Activated CD4-positive, alpha-beta memory T cell treated with anti-CD3 and anti-CD28 coated beads, Interleukin-2, amount 10 ng/mL, durations not matched to agents 7 days and 5 days (primary cell): ENCODE measurements at regions not wholly inside any gene's neighbourhood (a gene's known extent, or its start where the extent isn't known, plus 50 kb on each side); places are given as distances from the start of the nearest gene placed in this dataset.

Experiments used
- CTCF ChIA-PET: fragments of 350-600 bp; sonication (Branson Sonifier 250); formaldehyde crosslinking; loops from one replicate; lab custom pipeline; 2021; ENCODE audit warnings: antibody characterized with exemption, inconsistent platforms; lab: Charles Lee
- POLR2A ChIA-PET: fragments of 350-600 bp; sonication (Branson Sonifier 250); formaldehyde crosslinking; loops from one replicate; lab custom pipeline; 2021; ENCODE audit warnings: antibody characterized with exemption; lab: Charles Lee
- DNase-seq: peaks from one replicate; pipeline ENCODE4 v3.0.0-alpha.2; 2020
- H3K27ac Mint-ChIP-seq: one replicate; pipeline ENCODE4 v1.8.0; 2021; ENCODE audit warnings: mild to moderate bottlenecking, mixed read lengths
- H3K27me3 Mint-ChIP-seq: one replicate; pipeline ENCODE4 v1.8.0; 2021; ENCODE audit warnings: mixed read lengths
- H3K36me3 Mint-ChIP-seq: one replicate; pipeline ENCODE4 v1.8.0; 2021; ENCODE audit warnings: low read depth, mixed read lengths
- H3K4me1 Mint-ChIP-seq: one replicate; pipeline ENCODE4 v1.8.0; 2021; ENCODE audit warnings: mixed read lengths
- H3K4me3 Mint-ChIP-seq: one replicate; pipeline ENCODE4 v1.8.0; 2021; ENCODE audit warnings: mild to moderate bottlenecking, mixed read lengths
- H3K9me3 Mint-ChIP-seq: one replicate; pipeline ENCODE4 v1.8.0; 2021; ENCODE audit warnings: mixed read lengths

DNA sequence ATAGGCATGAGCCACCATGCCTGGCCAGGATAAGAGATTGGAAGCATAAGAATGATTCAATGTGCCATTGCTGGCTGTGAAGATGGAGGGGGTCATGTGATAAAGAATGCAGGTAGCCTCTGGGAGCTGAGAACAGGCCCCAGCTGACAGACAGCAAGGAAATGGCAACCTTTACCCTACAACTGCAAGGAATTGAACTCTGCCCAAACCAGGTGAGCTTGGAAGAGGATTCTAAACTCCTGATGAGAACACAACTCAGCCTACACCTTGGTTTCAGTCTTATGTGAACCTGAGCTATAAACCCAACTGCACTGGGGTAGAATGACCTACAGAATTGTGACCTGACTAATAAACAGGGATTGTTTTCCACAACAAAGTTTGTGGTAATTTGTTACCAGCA is 82.0 kb upstream of the AKIRIN2 start:
- Mint-ChIP-seq H3K36me3 (no peaks in the 10 kb centered on the region), H3K4me1 (no peaks in the 10 kb centered on the region), H3K27me3 (peaks cover under 1% of the 10 kb centered on the region), H3K27ac (no peak overlapping the region), H3K9me3 (no peaks in the 10 kb centered on the region), H3K4me3 (no peak overlapping the region)
- POLR2A ChIA-PET = no interaction called here
- CTCF ChIA-PET = no interaction called here
- no peak for DNase-seq

DNA sequence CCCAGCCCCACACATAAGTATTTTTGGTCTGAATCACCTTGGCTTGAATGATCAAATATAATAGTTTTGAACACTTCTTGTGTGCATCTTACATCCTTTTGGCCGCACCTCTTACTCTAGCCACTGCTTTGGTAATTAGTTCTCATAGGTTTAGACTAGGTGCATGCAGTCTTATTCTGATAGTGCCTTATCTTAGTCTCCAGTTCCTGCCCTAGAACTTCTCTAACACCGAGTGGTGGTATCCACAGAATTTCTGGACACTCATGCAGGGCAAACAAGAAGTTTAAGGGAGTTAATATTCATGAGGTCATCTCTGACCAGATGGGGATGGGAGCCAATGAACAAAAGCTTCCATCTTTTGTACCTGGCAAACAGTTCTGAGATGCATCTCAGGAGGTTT is 77.5 kb upstream of the AKIRIN2 start:
- CTCF ChIA-PET = no interaction called here
- Mint-ChIP-seq H3K27me3 (peaks cover 2% of the 10 kb centered on the region), H3K4me3 (no peak overlapping the region), H3K36me3 (no peaks in the 10 kb centered on the region), H3K27ac (no peak overlapping the region), H3K9me3 (no peaks in the 10 kb centered on the region), H3K4me1 (no peaks in the 10 kb centered on the region)
- POLR2A ChIA-PET = no interaction called here
- DNase-seq = no peak

DNA sequence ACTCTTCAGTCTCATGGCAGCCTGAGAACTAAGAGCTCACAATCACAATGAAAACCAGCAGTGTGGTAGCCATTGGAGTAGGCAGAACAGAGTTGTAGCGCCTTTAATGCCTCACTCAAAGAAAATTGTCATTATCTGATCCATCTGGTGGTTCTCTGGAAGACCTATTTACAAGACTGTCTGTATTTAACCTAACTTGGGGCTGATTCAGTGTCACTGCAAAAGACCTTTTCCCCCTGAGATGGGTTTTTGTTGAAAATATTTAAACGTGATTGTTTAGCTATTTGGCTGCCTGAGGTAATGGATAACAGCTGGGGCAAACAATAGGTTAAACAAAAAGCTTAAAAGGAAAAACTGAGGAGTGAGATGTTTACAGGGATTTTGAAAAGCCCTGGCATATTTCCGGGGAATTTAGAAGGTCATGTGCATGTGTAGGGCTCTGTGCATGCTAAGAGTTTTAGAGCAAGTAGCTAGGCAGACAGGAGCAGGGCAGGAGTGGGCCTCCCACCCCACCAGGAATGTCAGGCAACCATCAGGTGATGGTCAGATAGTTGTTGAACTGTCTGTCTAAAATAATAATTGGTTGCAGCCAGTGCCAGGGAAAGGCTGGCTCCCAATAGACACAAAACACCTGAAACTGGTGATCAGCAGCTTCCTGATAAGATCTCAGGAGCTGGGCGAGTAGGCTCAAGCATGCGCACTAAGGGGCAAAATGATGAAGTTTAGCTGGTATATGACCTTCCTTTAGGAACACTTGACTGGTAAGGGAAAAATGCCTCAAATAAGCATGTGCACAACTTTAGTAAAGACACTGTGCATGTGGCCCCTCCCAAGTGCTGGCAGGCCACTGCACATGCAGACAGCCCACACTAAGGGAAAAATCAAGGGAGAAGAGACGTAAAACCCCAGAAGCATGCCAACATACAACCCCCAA is 70.8 kb upstream of the AKIRIN2 start:
- Mint-ChIP-seq H3K4me1 (no peaks in the 10 kb centered on the region), H3K4me3 (no peak overlapping the region), H3K9me3 (no peaks in the 10 kb centered on the region), H3K36me3 (no peaks in the 10 kb centered on the region), H3K27me3 (peaks cover 2% of the 10 kb centered on the region), H3K27ac (no peak overlapping the region)
- ChIA-PET POLR2A (no interaction called here), CTCF (no interaction called here)
- DNase-seq = no peak

DNA sequence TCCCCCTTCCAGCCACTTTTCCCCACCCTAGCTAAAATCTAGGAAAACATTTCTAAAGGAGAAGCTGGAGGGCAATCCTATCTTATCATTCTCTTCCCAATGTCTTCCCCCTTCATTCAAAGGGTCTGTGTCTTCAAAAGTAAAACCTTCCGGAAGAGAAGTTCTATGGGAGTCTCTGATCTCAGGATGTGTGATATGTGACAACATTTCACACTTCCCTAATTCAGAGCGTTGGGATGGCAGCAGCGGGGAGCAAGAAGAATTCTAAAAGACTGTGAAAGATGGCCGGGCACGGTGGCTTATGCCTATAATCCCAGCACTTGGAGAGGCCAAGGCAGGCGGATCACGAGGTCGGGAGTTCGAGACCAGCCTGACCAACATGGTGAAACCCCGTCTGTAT is 65.4 kb upstream of the AKIRIN2 start:
- H3K4me1 Mint-ChIP-seq = no peaks in the 10 kb centered on the region
- no peak for DNase-seq
- no peaks in the 10 kb centered on the region for H3K36me3 Mint-ChIP-seq
- H3K27me3 Mint-ChIP-seq = no peaks in the 10 kb centered on the region
- CTCF ChIA-PET = no interaction called here
- no peak overlapping the region for H3K4me3 Mint-ChIP-seq
- no peak overlapping the region for H3K27ac Mint-ChIP-seq
- H3K9me3 Mint-ChIP-seq = no peaks in the 10 kb centered on the region
- POLR2A ChIA-PET = no interaction called here

DNA sequence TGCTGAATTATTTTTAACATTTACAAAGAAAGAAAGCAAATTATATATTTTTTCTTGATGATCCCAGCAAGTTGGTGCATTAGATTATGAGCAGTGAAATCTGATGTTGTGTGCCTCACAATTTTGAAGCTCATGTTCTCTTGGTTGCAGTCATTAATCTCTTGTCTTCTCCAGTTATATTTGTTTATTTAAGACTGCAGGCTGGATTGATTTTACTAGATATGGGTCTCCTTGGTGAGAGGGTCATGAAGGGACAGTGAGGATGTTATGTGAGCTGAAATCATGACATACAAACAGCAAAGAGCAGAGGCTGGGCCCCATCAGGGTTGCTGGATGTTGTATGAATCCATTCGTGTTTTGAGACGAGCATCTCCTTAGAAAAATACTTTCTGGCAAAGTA is 64.2 kb upstream of the AKIRIN2 start:
- no peaks in the 10 kb centered on the region for H3K36me3 Mint-ChIP-seq
- H3K27me3 Mint-ChIP-seq = no peaks in the 10 kb centered on the region
- H3K4me3 Mint-ChIP-seq = no peak overlapping the region
- no peaks in the 10 kb centered on the region for H3K4me1 Mint-ChIP-seq
- no peak for DNase-seq
- H3K9me3 Mint-ChIP-seq = no peaks in the 10 kb centered on the region
- H3K27ac Mint-ChIP-seq = no peak overlapping the region
- CTCF ChIA-PET = no interaction called here
- POLR2A ChIA-PET = no interaction called here

DNA sequence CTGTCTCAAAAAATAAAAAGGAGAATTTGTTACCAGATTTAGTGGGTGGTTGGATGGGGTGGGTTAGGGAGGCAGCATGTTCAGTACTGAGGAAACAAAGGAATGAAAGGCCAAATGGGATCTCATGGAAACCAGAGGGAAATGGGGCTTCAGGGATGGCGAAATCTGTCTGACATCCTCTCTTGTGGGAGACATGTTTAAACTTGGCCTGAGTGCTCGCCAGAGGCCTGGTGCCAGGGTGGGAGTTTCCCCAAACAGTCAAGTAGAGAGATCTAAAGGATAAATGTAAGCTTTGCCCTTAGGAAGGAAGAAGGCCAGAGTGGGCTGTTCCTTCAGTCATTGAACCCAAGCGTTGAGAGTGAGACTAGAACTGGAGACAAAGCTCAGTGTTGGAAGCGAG is 61.9 kb upstream of the AKIRIN2 start:
- Mint-ChIP-seq H3K4me1 (no peaks in the 10 kb centered on the region), H3K27ac (no peak overlapping the region), H3K4me3 (no peak overlapping the region), H3K27me3 (no peaks in the 10 kb centered on the region), H3K36me3 (no peaks in the 10 kb centered on the region), H3K9me3 (no peaks in the 10 kb centered on the region)
- ChIA-PET CTCF (no interaction called here), POLR2A (no interaction called here)
- DNase-seq = no peak

GRCh38 chr6:87763276-87763675 is 61.2 kb upstream of the AKIRIN2 start:
- POLR2A ChIA-PET = no interaction called here
- DNase-seq = no peak
- Mint-ChIP-seq H3K4me1 (no peaks in the 10 kb centered on the region), H3K36me3 (no peaks in the 10 kb centered on the region), H3K9me3 (no peaks in the 10 kb centered on the region), H3K27me3 (no peaks in the 10 kb centered on the region), H3K27ac (no peak overlapping the region), H3K4me3 (no peak overlapping the region)
- CTCF ChIA-PET = no interaction called here

DNA sequence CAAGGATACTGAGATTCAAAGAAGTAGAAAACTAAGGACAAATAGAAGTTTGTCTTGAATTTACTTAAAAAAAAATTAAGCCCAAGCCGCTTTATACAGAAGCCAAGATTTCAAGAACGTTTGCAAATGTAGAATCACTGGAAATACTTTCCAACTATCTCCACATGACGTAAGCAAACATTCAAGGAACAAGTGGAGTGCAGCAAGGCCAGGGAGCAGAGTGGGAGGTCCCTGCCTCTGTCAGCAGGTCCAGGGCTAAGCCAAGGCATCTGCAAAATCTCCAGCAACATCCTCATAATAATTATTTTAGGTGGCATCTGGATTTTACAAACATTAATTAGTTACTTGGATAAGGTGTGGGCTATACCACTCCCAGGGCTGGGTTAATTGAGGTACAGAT is 60.1 kb upstream of the AKIRIN2 start:
- no peak overlapping the region for H3K27ac Mint-ChIP-seq
- POLR2A ChIA-PET = no interaction called here

GRCh38 chr6:87757792-87758191 is 55.8 kb upstream of the AKIRIN2 start:
- no peak overlapping the region for H3K27ac Mint-ChIP-seq
- peaks cover 22% of the 10 kb centered on the region for H3K4me1 Mint-ChIP-seq
- H3K9me3 Mint-ChIP-seq = no peaks in the 10 kb centered on the region
- H3K4me3 Mint-ChIP-seq = no peak overlapping the region
- H3K27me3 Mint-ChIP-seq = peaks cover 5% of the 10 kb centered on the region
- POLR2A ChIA-PET = interaction anchor here (1.0 to 1.8 kb wide), 3 partner anchors 39 to 57 kb away, joined by 3 to 4 read pairs (median 4); no protein-coding TSS in a partner anchor
- H3K36me3 Mint-ChIP-seq = no peaks in the 10 kb centered on the region
- no peak for DNase-seq
- CTCF ChIA-PET = interaction anchor here (1.9 kb wide), 2 partner anchors 19 to 74 kb away, joined by 6 read pairs; no protein-coding TSS in a partner anchor

More for the DNA sequence above, 60.1 kb upstream of the AKIRIN2 start:
- DNase-seq = no peak
- Mint-ChIP-seq H3K4me3 (no peak overlapping the region), H3K4me1 (peaks cover 5% of the 10 kb centered on the region), H3K27me3 (no peaks in the 10 kb centered on the region), H3K36me3 (no peaks in the 10 kb centered on the region), H3K9me3 (no peaks in the 10 kb centered on the region)
- CTCF ChIA-PET = no interaction called here

DNA sequence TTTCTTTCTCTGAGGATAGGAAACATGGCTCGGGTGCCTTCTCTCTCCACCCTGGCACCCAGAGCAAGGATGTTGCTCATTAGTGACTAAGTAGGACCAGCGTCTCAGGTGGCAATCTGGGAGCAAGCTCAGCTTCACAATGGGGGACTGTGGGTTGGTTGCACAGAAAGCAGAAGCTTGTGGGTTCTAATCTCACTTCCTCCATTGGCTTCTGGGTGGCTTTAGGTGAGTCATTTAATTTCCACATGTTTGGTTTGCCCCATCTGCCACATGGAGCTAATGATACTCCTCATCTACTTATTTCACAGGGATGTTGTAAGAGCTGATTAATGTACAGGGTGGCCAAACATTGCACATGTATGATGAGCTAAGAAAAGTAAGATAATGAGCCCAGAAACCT is 54.8 kb upstream of the AKIRIN2 start:
- peak overlapping the region; percentile 63 for H3K27ac Mint-ChIP-seq
- POLR2A ChIA-PET = interaction anchor here (0.7 to 1.8 kb wide), 11 partner anchors 8 to 168 kb away, joined by 3 to 8 read pairs (median 4); partner anchors contain the start of gene AKIRIN2

DNA sequence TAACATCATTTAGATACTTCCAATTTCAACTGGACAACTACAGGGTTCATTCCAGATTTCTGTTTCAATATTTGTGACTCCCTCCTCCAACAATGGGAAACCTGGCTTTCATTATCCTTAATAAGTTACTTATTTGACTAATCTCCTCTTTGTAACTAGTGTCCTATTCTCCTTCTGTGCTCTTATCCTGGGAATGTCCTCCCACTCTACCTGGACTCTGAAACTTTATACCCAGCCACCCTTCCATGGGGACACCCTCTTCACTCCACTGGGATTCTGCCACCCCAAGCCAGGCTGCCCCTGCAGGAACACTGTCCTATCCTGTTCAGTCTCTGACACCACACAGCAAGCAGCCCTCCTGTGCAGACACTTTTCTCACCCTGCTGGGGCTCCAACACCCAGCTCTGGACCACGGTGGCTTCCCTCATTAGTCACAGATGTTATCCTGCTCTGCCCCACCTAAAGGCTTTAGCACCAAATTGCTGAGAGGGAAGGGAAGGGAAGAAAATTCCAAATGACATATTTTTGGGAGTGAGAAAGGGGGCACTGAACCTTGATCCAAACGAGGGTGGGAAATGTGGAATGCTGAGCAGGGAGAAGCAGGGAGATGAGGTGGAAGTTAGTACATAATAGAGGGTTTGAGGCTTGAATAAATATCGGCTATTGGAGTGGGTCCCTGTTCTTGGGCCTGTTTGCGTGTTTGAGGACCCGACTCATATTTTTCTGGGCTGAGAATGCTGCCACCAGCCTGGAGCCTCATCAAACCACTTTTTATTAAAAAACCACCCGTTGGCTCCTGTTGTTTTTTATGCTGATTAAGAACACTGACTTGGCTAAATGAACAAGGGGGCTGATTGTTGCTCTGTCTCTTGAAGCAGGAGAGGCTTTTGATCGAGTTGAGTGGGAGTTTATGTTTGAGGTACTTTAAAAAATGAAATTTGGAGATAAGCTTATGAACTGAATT is 54.0 kb upstream of the AKIRIN2 start:
- Mint-ChIP-seq H3K9me3 (no peaks in the 10 kb centered on the region), H3K27ac (no peak overlapping the region)
- CTCF ChIA-PET = interaction anchor here (1.1 to 1.9 kb wide), 6 partner anchors 14 to 111 kb away, joined by 3 to 6 read pairs (median 4); partner anchors contain the start of gene AKIRIN2

More for the DNA sequence above, 54.8 kb upstream of the AKIRIN2 start:
- H3K27me3 Mint-ChIP-seq = peaks cover 5% of the 10 kb centered on the region
- no peaks in the 10 kb centered on the region for H3K36me3 Mint-ChIP-seq
- CTCF ChIA-PET = interaction anchor here (0.7 to 1.9 kb wide), 8 partner anchors 14 to 363 kb away, joined by 3 to 6 read pairs (median 3); partner anchors contain the start of gene AKIRIN2
- H3K9me3 Mint-ChIP-seq = no peaks in the 10 kb centered on the region
- H3K4me3 Mint-ChIP-seq = no peak overlapping the region
- peaks cover 22% of the 10 kb centered on the region for H3K4me1 Mint-ChIP-seq
- peak; percentile 60 for DNase-seq

DNA sequence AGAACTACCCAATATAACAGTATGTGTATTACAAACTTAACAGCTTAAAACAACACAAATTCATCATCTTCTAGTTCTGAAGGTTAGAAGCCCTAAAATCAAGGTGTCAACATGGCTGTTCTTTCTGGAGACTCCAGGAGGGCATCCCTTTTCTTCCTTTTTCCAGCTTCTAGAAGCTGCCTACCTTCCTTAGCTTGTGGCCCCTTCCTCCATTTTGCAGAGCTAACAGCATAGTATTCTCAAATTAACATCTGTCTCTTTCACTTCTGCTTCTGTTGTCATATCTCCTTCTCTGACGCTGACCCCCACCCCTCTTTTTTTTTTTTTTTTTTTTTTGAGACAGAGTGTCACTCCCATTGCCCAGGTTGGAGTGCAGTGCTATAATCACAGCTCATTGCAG is 52.8 kb upstream of the AKIRIN2 start:
- no peak for DNase-seq
- CTCF ChIA-PET = interaction anchor here (0.7 to 0.9 kb wide), 2 partner anchors 23 to 467 kb away, joined by 3 to 4 read pairs; no protein-coding TSS in a partner anchor
- Mint-ChIP-seq H3K4me3 (no peak overlapping the region), H3K4me1 (peaks cover 22% of the 10 kb centered on the region), H3K27ac (no peak overlapping the region), H3K36me3 (no peaks in the 10 kb centered on the region), H3K9me3 (no peaks in the 10 kb centered on the region), H3K27me3 (peaks cover 5% of the 10 kb centered on the region)
- POLR2A ChIA-PET = interaction anchor here (0.5 to 1.8 kb wide), 3 partner anchors 16 to 846 kb away, joined by 3 to 7 read pairs (median 4); no protein-coding TSS in a partner anchor

More for the DNA sequence above, 54.0 kb upstream of the AKIRIN2 start:
- Mint-ChIP-seq H3K4me1 (peaks cover 22% of the 10 kb centered on the region), H3K27me3 (peaks cover 5% of the 10 kb centered on the region), H3K36me3 (no peaks in the 10 kb centered on the region), H3K4me3 (no peak overlapping the region)
- POLR2A ChIA-PET = interaction anchor here (0.5 to 1.8 kb wide), 10 partner anchors 9 to 845 kb away, joined by 3 to 8 read pairs (median 4); partner anchors contain the start of gene AKIRIN2
- DNase-seq = no peak
